ENCODE measurements at regions not wholly inside any gene's neighbourhood (a gene's known extent, or its start where the extent isn't known, plus 50 kb on each side); places are given as distances from the start of the nearest gene placed in this dataset.

DNA sequence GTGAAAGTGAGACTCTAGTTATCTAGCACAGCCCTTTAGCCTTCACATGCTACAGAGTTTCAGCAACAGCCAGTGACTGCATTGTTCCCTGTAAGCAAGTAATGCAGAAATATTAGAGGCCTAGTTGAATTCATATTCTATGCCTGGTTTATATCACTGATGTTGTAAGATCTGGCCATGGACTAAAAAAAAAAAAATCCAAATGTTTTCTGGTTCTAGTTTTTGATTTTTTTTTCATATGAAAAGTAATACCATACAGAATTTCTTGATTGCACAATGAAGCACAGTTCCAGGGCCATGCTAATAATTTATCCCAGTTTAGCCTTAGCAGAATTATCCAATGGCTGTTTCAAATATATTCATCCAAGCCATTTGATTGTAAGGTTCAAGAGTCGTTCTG lies 341.5 kb upstream of the DDHD1 start:
- Histone ChIP-seq H3K9me3 (ENCODE audit: insufficient read depth, low read length) (no peaks in the 10 kb centered on the region), H3K27ac (ENCODE audit: low read depth, low read length) (no peak overlapping the region), H3K9me2 (replicated peaks; ENCODE audit: insufficient read depth, low read length) (no peaks in the 10 kb centered on the region), H3K79me2 (ENCODE audit: insufficient read depth, low read length) (no peaks in the 10 kb centered on the region), H2AFZ (ENCODE audit: low read depth, low read length, severe bottlenecking) (no peak overlapping the region), H4K20me1 (ENCODE audit: low read depth, low read length) (no peaks in the 10 kb centered on the region), H3K4me3 (ENCODE audit: insufficient read depth, low read length, poor library complexity, severe bottlenecking) (no peak overlapping the region), H3K36me3 (ENCODE audit: low read length) (no peaks in the 10 kb centered on the region), H3F3A (ENCODE audit: insufficient read depth) (no peaks in the 10 kb centered on the region), H3K27me3 (ENCODE audit: low read length) (no peaks in the 10 kb centered on the region), H3K9ac (ENCODE audit: low read length) (no peak overlapping the region), H3K4me2 (ENCODE audit: low read depth, low read length, poor library complexity, severe bottlenecking) (no peak overlapping the region)
- TF ChIP-seq EZH2phosphoT487 (conservative IDR thresholded peaks at IDR 0.05; ENCODE audit: low read length) (no peak), CTCF (IDR thresholded peaks at IDR 0.05; ENCODE audit: insufficient read depth, low read length, poor library complexity, severe bottlenecking) (no peak)

GRCh38 chr14:53493860-53494259 lies 340.7 kb upstream of the DDHD1 start:
- Histone ChIP-seq H3F3A (ENCODE audit: insufficient read depth) (no peaks in the 10 kb centered on the region), H3K9ac (ENCODE audit: low read length) (no peak overlapping the region), H3K79me2 (ENCODE audit: insufficient read depth, low read length) (no peaks in the 10 kb centered on the region), H3K4me2 (ENCODE audit: low read depth, low read length, poor library complexity, severe bottlenecking) (no peak overlapping the region), H2AFZ (ENCODE audit: low read depth, low read length, severe bottlenecking) (no peak overlapping the region), H3K4me3 (ENCODE audit: insufficient read depth, low read length, poor library complexity, severe bottlenecking) (no peak overlapping the region), H3K9me2 (replicated peaks; ENCODE audit: insufficient read depth, low read length) (no peaks in the 10 kb centered on the region), H3K9me3 (ENCODE audit: insufficient read depth, low read length) (no peaks in the 10 kb centered on the region), H3K27me3 (ENCODE audit: low read length) (no peaks in the 10 kb centered on the region), H3K27ac (ENCODE audit: low read depth, low read length) (no peak overlapping the region), H4K20me1 (ENCODE audit: low read depth, low read length) (no peaks in the 10 kb centered on the region), H3K36me3 (ENCODE audit: low read length) (no peaks in the 10 kb centered on the region)
- TF ChIP-seq CTCF (IDR thresholded peaks at IDR 0.05; ENCODE audit: insufficient read depth, low read length, poor library complexity, severe bottlenecking) (no peak), EZH2phosphoT487 (conservative IDR thresholded peaks at IDR 0.05; ENCODE audit: low read length) (no peak)

DNA sequence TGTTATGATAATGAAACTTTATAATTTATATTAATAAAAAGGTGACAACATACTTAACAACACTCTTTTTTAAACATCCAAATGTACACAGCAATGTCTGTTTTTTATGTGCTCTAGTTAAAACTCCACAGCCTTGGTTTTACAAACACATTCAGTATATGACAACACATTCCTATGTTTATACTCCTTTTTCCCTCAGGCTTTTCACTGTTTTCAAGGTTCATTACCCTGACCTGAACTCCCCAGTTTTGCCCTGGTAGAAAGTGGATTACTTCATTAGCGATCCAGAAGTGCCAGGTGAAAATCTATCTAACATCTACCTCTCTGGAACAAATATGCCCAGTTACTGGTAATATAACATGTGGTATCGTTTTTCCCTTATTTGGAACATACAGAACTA lies 340.2 kb upstream of the DDHD1 start:
- no peak overlapping the region for H3K4me2 ChIP-seq (ENCODE audit: low read depth, low read length, poor library complexity, severe bottlenecking)
- H2AFZ ChIP-seq (ENCODE audit: low read depth, low read length, severe bottlenecking), result no peak overlapping the region
- no peak overlapping the region for H3K27ac ChIP-seq (ENCODE audit: low read depth, low read length)
- TF ChIP-seq EZH2phosphoT487 (conservative IDR thresholded peaks at IDR 0.05; ENCODE audit: low read length) (no peak), CTCF (IDR thresholded peaks at IDR 0.05; ENCODE audit: insufficient read depth, low read length, poor library complexity, severe bottlenecking) (no peak)
- no peaks in the 10 kb centered on the region for H3K27me3 ChIP-seq (ENCODE audit: low read length)
- no peaks in the 10 kb centered on the region for H3K36me3 ChIP-seq (ENCODE audit: low read length)
- no peaks in the 10 kb centered on the region for H4K20me1 ChIP-seq (ENCODE audit: low read depth, low read length)
- H3K9me3 ChIP-seq (ENCODE audit: insufficient read depth, low read length), result no peaks in the 10 kb centered on the region
- no peaks in the 10 kb centered on the region for H3K79me2 ChIP-seq (ENCODE audit: insufficient read depth, low read length)
- no peaks in the 10 kb centered on the region for H3F3A ChIP-seq (ENCODE audit: insufficient read depth)
- H3K4me3 ChIP-seq (ENCODE audit: insufficient read depth, low read length, poor library complexity, severe bottlenecking), result no peak overlapping the region
- H3K9me2 ChIP-seq (replicated peaks; ENCODE audit: insufficient read depth, low read length), result no peaks in the 10 kb centered on the region
- H3K9ac ChIP-seq (ENCODE audit: low read length), result no peak overlapping the region

DNA sequence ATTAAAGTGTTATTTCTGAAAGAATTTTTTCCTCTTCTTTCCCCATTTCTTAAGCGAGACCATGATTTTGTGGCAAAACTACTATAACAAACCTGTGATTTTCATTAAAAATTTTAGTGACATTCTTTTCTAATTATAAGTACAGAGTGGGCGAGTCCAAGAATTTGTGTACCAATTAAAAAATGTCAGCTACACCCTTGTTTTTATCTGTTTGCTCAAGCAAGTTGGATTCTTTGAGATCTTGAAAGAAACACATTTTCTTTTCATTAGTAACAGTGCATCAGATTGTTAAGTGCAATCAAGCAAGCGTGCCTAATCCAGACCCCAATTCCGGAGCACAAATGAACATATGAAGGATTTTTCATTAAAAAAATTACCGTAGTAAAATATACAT lies 338.8 kb upstream of the DDHD1 start:
- TF ChIP-seq CTCF (IDR thresholded peaks at IDR 0.05; ENCODE audit: insufficient read depth, low read length, poor library complexity, severe bottlenecking), result no peak
- no peak for TF ChIP-seq EZH2phosphoT487 (conservative IDR thresholded peaks at IDR 0.05; ENCODE audit: low read length)
- Histone ChIP-seq H3K9ac (ENCODE audit: low read length) (no peak overlapping the region), H3K4me3 (ENCODE audit: insufficient read depth, low read length, poor library complexity, severe bottlenecking) (no peak overlapping the region), H3K27ac (ENCODE audit: low read depth, low read length) (no peak overlapping the region), H3K36me3 (ENCODE audit: low read length) (no peaks in the 10 kb centered on the region), H3K79me2 (ENCODE audit: insufficient read depth, low read length) (no peaks in the 10 kb centered on the region), H4K20me1 (ENCODE audit: low read depth, low read length) (no peaks in the 10 kb centered on the region), H2AFZ (ENCODE audit: low read depth, low read length, severe bottlenecking) (no peak overlapping the region), H3K4me2 (ENCODE audit: low read depth, low read length, poor library complexity, severe bottlenecking) (no peak overlapping the region), H3K9me3 (ENCODE audit: insufficient read depth, low read length) (no peaks in the 10 kb centered on the region), H3K27me3 (ENCODE audit: low read length) (no peaks in the 10 kb centered on the region), H3K9me2 (replicated peaks; ENCODE audit: insufficient read depth, low read length) (no peaks in the 10 kb centered on the region), H3F3A (ENCODE audit: insufficient read depth) (no peaks in the 10 kb centered on the region)

Measured in SU-DHL-6 (cell line).